Tibial nerve (tissue), 4 donors: ENCODE measurements at regions not wholly inside any gene's neighbourhood (a gene's known extent, or its start where the extent isn't known, plus 50 kb on each side); places are given as distances from the start of the nearest gene placed in this dataset.

Experiments used
- DNase-seq, 2 donors: peaks; one replicate each; pipeline ENCODE4 v3.0.0-alpha.2; 2019; ENCODE audit warnings: low spot score in 2 of 2
- H3K27ac ChIP-seq, 4 donors: fragments of 200-600 bp; sonication (generic) in 3 of 4; one replicate each; pipeline ENCODE4 v1.5.1; 2017 to 2019; ENCODE audit warnings: mild to moderate bottlenecking in 1 of 4
- H3K27me3 ChIP-seq, 2 donors: fragments of 200-600 bp; sonication (generic) in 1 of 2; one replicate each; pipeline versions ENCODE4 v1.5.1 to v1.6.0; 2017 to 2019
- H3K36me3 ChIP-seq, 3 donors: fragments of 200-600 bp; sonication (generic); one replicate each; pipeline ENCODE4 v1.5.1; 2018 to 2019
- H3K4me1 ChIP-seq, 4 donors: fragments of 200-600 bp; sonication (generic) in 3 of 4; one replicate each; pipeline ENCODE4 v1.5.1; 2017 to 2019
- H3K4me3 ChIP-seq, 4 donors: fragments of 200-600 bp; sonication (generic) in 3 of 4; one replicate each; pipeline ENCODE4 v1.5.1; 2017 to 2019; ENCODE audit warnings: mild to moderate bottlenecking in 1 of 4, moderate library complexity in 1 of 4
- H3K9me3 ChIP-seq, 4 donors: fragments of 200-600 bp; sonication (generic) in 3 of 4; one replicate each; pipeline ENCODE4 v1.5.1; 2017 to 2019
- CTCF ChIP-seq, 5 experiments: fragments of 200-600 bp in 3 of 5; fragments of 450-650 bp in 2 of 5; sonication (generic) in 3 of 5; IDR thresholded peaks; one replicate each; pipeline ENCODE4 v1.5.1; 2016 to 2019; ENCODE audit warnings: antibody characterized with exemption in 5 of 5, mild to moderate bottlenecking in 3 of 5, moderate library complexity in 2 of 5
- EP300 ChIP-seq, 2 donors: sonication (generic); formaldehyde crosslinking; IDR thresholded peaks; one replicate each; pipeline ENCODE4 v1.6.1; 2017; ENCODE audit warnings: antibody characterized with exemption in 2 of 2, mild to moderate bottlenecking in 1 of 2
- POLR2A ChIP-seq, 2 donors: fragments of 450-650 bp; IDR thresholded peaks; one replicate each; pipeline ENCODE4 v1.6.1; 2017; ENCODE audit warnings: antibody characterized with exemption in 2 of 2, mild to moderate bottlenecking in 2 of 2, moderate library complexity in 2 of 2
- WGBS, 2 donors: methylation state at CpG; one replicate each; pipeline ENCODE4 v1.1.5; 2018; 5-methylcytosine and 5-hydroxymethylcytosine counted together

DNA sequence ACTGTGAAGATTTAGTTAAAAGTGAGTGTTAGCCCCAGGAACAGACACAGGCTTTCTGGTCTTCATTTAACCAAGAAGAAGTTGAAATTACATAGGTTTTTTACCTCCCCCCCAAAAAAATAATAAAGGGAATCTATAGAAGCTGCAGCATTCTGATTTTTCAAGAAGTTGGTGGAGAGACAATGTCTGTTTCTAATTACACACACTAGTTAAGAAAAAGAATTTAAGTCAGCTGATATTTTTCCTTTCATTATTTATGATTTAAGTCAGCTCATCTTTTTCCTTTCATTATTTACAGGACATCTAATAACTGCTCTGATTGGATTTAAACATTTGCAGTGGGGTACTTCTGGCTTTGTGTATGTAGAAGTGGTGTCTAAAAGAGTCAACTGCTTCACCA lies 201.4 kb upstream of the NRP1 start:
- Histone ChIP-seq H3K36me3 (no peaks in the 10 kb centered on the region), H3K4me1 (no peaks in the 10 kb centered on the region), H3K27me3 (no peaks in the 10 kb centered on the region), H3K9me3 (no peaks in the 10 kb centered on the region), H3K27ac (no peak overlapping the region), H3K4me3 (no peak overlapping the region)
- no peak for DNase-seq
- no peak for TF ChIP-seq CTCF (IDR thresholded peaks at IDR 0.05)
- no peak for TF ChIP-seq EP300 (IDR thresholded peaks at IDR 0.05)
- TF ChIP-seq POLR2A (IDR thresholded peaks at IDR 0.05), result no peak

DNA sequence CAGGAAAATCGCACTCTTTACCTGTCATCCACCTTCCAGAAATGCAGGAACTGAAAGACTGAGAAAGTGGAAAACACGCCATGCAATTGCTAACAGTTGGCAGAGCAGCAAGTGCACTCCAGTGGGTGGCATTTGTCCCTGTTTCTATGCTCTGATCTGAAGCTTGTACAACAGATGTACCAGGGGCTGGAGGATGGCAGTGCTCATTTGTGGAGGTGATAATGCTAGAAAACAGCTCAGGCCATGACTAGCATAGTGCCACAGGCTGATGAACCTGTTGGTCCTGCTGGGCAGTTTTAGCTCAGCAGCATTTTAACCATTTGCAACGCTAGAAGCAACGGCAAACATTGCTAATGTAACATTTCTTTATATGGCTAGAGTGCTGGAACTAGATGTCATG lies 199.9 kb upstream of the NRP1 start:
- H3K36me3 ChIP-seq, result no peaks in the 10 kb centered on the region

GRCh38 chr10:33533612-33534011 lies 199.1 kb upstream of the NRP1 start:
- Histone ChIP-seq H3K27ac (no peak overlapping the region), H3K27me3 (no peaks in the 10 kb centered on the region), H3K4me3 (no peak overlapping the region), H3K4me1 (no peaks in the 10 kb centered on the region), H3K36me3 (no peaks in the 10 kb centered on the region), H3K9me3 (peaks cover 0 to 9% (median 0%) of the 10 kb centered on the region in 4 donors)
- DNase-seq, result no peak
- TF ChIP-seq POLR2A (IDR thresholded peaks at IDR 0.05) (no peak), CTCF (IDR thresholded peaks at IDR 0.05) (no peak), EP300 (IDR thresholded peaks at IDR 0.05) (no peak)
- WGBS, 2 donors, result 67 to 76% methylated on average over 5 of the region's 5 CpGs

More for the DNA sequence above, 199.9 kb upstream of the NRP1 start:
- Histone ChIP-seq H3K27me3 (no peaks in the 10 kb centered on the region), H3K4me3 (no peak overlapping the region), H3K9me3 (peaks cover 0 to 9% (median 0%) of the 10 kb centered on the region in 4 donors), H3K4me1 (no peaks in the 10 kb centered on the region), H3K27ac (no peak overlapping the region)
- DNase-seq, result no peak
- WGBS, 2 donors, result 89 to 93% methylated on average over 4 of the region's 4 CpGs
- no peak for TF ChIP-seq POLR2A (IDR thresholded peaks at IDR 0.05)
- TF ChIP-seq CTCF (IDR thresholded peaks at IDR 0.05), result no peak
- TF ChIP-seq EP300 (IDR thresholded peaks at IDR 0.05), result no peak

DNA sequence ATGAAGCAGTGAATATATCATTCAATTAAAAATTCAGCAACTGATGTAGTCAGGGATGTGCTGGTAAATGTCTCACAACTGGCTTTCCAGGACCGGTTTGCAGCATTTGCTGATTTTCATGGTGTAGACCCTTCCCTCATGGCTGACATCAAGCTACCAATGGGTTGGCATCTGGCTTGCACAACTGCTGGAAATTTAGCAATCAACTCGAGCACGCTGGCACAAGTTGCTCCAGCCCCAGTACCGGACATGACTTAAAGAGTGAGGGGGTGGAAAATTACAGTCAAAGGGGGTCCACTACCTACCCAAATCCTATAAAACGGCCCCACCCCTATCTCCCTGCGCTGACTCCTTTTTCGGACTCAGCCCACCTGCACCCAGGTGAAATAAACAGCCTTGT lies 198.4 kb upstream of the NRP1 start:
- no peaks in the 10 kb centered on the region for H3K4me1 ChIP-seq
- no peak overlapping the region for H3K27ac ChIP-seq
- no peak overlapping the region for H3K4me3 ChIP-seq
- H3K27me3 ChIP-seq, result no peaks in the 10 kb centered on the region
- no peaks in the 10 kb centered on the region for H3K36me3 ChIP-seq
- no peak for DNase-seq
- WGBS, 2 donors, result 93% methylated on average over 7 of the region's 7 CpGs
- TF ChIP-seq POLR2A (IDR thresholded peaks at IDR 0.05) (no peak), EP300 (IDR thresholded peaks at IDR 0.05) (no peak), CTCF (IDR thresholded peaks at IDR 0.05) (no peak)
- H3K9me3 ChIP-seq, result peaks cover 0 to 9% (median 0%) of the 10 kb centered on the region in 4 donors

- Histone ChIP-seq H3K36me3 (no peaks in the 10 kb centered on the region), H3K27me3 (no peaks in the 10 kb centered on the region), H3K4me1 (no peaks in the 10 kb centered on the region), H3K9me3 (peaks cover 0 to 9% (median 0%) of the 10 kb centered on the region in 4 donors), H3K27ac (no peak overlapping the region), H3K4me3 (no peak overlapping the region)
- no peak for DNase-seq
- no peak for TF ChIP-seq CTCF (IDR thresholded peaks at IDR 0.05)
- TF ChIP-seq POLR2A (IDR thresholded peaks at IDR 0.05), result no peak
- no peak for TF ChIP-seq EP300 (IDR thresholded peaks at IDR 0.05)
These were observed 194.8 kb upstream of the NRP1 start for GRCh38 chr10:33529234-33529633.
